NT2/D1 (cell line): ENCODE measurements at regions not wholly inside any gene's neighbourhood (a gene's known extent, or its start where the extent isn't known, plus 50 kb on each side); places are given as distances from the start of the nearest gene placed in this dataset.

Source experiments
- SUZ12 ChIP-seq: IDR thresholded peaks from 2 replicates; pipeline ENCODE4 v1.6.1; 2011; ENCODE audit not compliant: insufficient read length, insufficient read depth; ENCODE audit errors: extremely low read depth
- YY1 ChIP-seq: IDR thresholded peaks from 2 replicates; pipeline ENCODE4 v1.6.1; 2011; ENCODE audit not compliant: insufficient read length, insufficient read depth
- ZNF274 ChIP-seq: IDR thresholded peaks from 2 replicates; pipeline ENCODE4 v1.6.1; 2011; ENCODE audit warnings: mild to moderate bottlenecking, low read depth, low read length

DNA sequence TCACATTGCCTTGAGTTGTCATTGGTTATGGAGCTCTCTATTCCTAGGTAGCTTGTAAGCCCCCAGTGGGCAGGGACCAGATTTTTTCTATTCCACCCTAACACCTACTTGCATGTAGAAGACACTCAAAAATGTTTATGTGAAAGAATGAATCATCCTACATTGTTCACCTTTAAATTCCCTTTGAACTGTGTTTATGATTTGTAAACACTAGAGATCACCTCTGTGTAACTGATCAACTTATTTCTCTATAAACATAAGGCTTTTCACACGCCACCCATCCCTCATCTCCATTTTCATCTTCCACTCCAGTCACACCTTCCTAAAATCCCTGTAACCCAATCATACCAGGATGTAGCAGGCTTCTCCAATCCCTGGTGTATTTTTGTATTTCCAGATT, 142.6 kb upstream of the LEF1 start:
- TF ChIP-seq YY1 (no peak), ZNF274 (no peak), SUZ12 (no peak)
